ENCODE measurements at regions not wholly inside any gene's neighbourhood (a gene's known extent, or its start where the extent isn't known, plus 50 kb on each side); places are given as distances from the start of the nearest gene placed in this dataset.

DNA sequence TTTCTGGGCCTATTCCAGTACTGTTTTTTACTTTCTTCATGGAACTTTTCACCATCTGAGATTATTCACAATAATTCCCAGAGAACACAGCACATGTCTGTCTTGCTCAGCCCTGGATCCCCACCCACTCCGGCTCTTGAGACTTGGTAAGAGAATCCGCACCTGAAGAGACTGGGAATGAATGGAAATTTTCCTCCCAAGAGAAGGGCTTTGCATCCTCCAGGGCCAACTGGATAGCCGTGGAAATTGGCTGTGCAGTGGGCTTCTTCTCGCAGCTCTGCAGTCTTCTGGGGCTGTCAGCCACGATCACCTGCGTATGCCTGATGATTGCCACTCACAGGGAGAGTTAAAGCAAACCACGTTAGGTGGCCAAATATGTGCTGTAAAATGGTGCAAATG, 159.1 kb downstream of the THBS2 start:
- H4K5ac ChIP-seq (ENCODE audit: low read depth, low read length) = no peak overlapping the region
- peaks cover 18% of the 10 kb centered on the region for H3K4me1 ChIP-seq (ENCODE audit: control insufficient read depth, insufficient read depth, low read length)
- no peaks in the 10 kb centered on the region for H4K20me1 ChIP-seq (ENCODE audit: insufficient read depth, low read length)
- H3K4me3 ChIP-seq (ENCODE audit: insufficient read depth, low read depth, low read length) = no peak overlapping the region
- no peak overlapping the region for H3K27ac ChIP-seq (ENCODE audit: insufficient read depth, low read length)
- 100% methylated on average over 2 of the region's 7 CpGs; no CpG with 5 or more reads in 1 of the 2 experiments for WGBS, 2 experiments (ENCODE audit: extremely low coverage in 2 of 2, insufficient read length in 1 of 2)
- no TSS peak for BruUV-seq (replicated peaks)
- ChIA-PET POLR2A (ENCODE audit: unreplicated experiment) (no interaction called here), CTCF (no interaction called here)
- no peak overlapping the region for H3K4me2 ChIP-seq (ENCODE audit: low read depth, low read length)
- no peak overlapping the region for H3K23ac ChIP-seq (ENCODE audit: low read depth, low read length)
- H2BK20ac ChIP-seq (ENCODE audit: low read depth, low read length) = no peak overlapping the region
- H2AFZ ChIP-seq (replicated peaks; ENCODE audit: low read length, poor library complexity) = no peak overlapping the region
- no peaks in the 10 kb centered on the region for H3K79me1 ChIP-seq (ENCODE audit: low read depth in 1 of 2, low read length in 2 of 2)
- no peak overlapping the region for H3K9ac ChIP-seq (ENCODE audit: low read depth, low read length)
- no peaks in the 10 kb centered on the region for H3K36me3 ChIP-seq (ENCODE audit: control insufficient read depth, insufficient read depth, low read length)
- ATAC-seq (ENCODE audit: low read depth) = no peak
- H2BK15ac ChIP-seq (ENCODE audit: low read depth, low read length) = no peak overlapping the region
- H2AK5ac ChIP-seq (ENCODE audit: low read depth, low read length) = no peak overlapping the region
- H4K8ac ChIP-seq (ENCODE audit: low read depth in 2 of 2, low read length in 2 of 2) = no peak overlapping the region
- in situ Hi-C loops (cut with MboI; ENCODE audit: low sequenced_read_pairs) (no loop called here), intact Hi-C loops (cut with micrococcal nuclease) (no loop called here), dilution Hi-C loops (cut with HindIII; ENCODE audit: low sequenced_read_pairs, unreplicated experiment) (no loop called here)
- TF ChIP-seq NFE2L2 (IDR thresholded peaks at IDR 0.05; ENCODE audit: low read depth, low read length) (no peak), BHLHE40 (IDR thresholded peaks at IDR 0.05; ENCODE audit: low read depth, low read length) (no peak), CHD1 (IDR thresholded peaks at IDR 0.05; ENCODE audit: low read depth, low read length) (no peak), SMC3 (IDR thresholded peaks at IDR 0.05; ENCODE audit: low read depth, low read length) (no peak), CEBPB (IDR thresholded peaks at IDR 0.05; ENCODE audit: low read depth, low read length) (no peak)
- TF ChIP-seq, protein P1, sequence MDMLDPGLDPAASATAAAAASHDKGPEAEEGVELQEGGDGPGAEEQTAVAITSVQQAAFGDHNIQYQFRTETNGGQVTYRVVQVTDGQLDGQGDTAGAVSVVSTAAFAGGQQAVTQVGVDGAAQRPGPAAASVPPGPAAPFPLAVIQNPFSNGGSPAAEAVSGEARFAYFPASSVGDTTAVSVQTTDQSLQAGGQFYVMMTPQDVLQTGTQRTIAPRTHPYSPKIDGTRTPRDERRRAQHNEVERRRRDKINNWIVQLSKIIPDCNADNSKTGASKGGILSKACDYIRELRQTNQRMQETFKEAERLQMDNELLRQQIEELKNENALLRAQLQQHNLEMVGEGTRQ (IDR thresholded peaks at IDR 0.05; ENCODE audit: low read depth, low read length) = no peak
- no peak overlapping the region for H2BK5ac ChIP-seq (ENCODE audit: low read depth, low read length, poor library complexity, severe bottlenecking)
- H2AK9ac ChIP-seq (replicated peaks; ENCODE audit: low read depth, low read length, poor library complexity) = no peak overlapping the region
- H3K56ac ChIP-seq (ENCODE audit: extremely low read depth, insufficient read depth, low read length) = no peak overlapping the region
- no peak overlapping the region for H4K91ac ChIP-seq (ENCODE audit: insufficient read depth, low read depth, low read length)
- DNase-seq = no peak
- no peak overlapping the region for H3K14ac ChIP-seq (replicated peaks; ENCODE audit: low read depth, low read length)
- peaks cover 6% of the 10 kb centered on the region; the same call in 1 of the 2 replicates for H3K9me1 ChIP-seq (ENCODE audit: insufficient read depth, low read length)
- no peak overlapping the region for H3K4ac ChIP-seq (ENCODE audit: low read depth, low read length)
- no peaks in the 10 kb centered on the region for H3K27me3 ChIP-seq (ENCODE audit: control insufficient read depth, insufficient read depth, low read length)
- no peak overlapping the region for H2BK120ac ChIP-seq (ENCODE audit: low read depth, low read length)
- no peak overlapping the region for H3K18ac ChIP-seq (ENCODE audit: low read depth, low read length)
- H3K9me3 ChIP-seq (ENCODE audit: control insufficient read depth, insufficient read depth, low read length) = peaks cover 6% of the 10 kb centered on the region
